EL (cell line): ENCODE measurements at regions not wholly inside any gene's neighbourhood (a gene's known extent, or its start where the extent isn't known, plus 50 kb on each side); places are given as distances from the start of the nearest gene placed in this dataset.
A peak's percentile ranks its signal among the peaks of the same experiment; 100 is the strongest.

Experiments
- DNase-seq: peaks from one replicate; pipeline ENCODE4 v3.0.0-alpha.2; 2016

GRCh38 chr6:137737836-137738596, 129.0 kb upstream of the TNFAIP3 start:
- peak; percentile 69 for DNase-seq

GRCh38 chr6:137738931-137739504, 128.0 kb upstream of the TNFAIP3 start:
- DNase-seq = no peak

- DNase-seq = no peak
These were observed 127.5 kb upstream of the TNFAIP3 start for GRCh38 chr6:137739544-137739943.

GRCh38 chr6:137740091-137740755, 126.8 kb upstream of the TNFAIP3 start:
- DNase-seq = no peak

GRCh38 chr6:137740967-137741761, 125.9 kb upstream of the TNFAIP3 start:
- DNase-seq = no peak

GRCh38 chr6:137743493-137743892, 123.6 kb upstream of the TNFAIP3 start:
- no peak for DNase-seq

- no peak for DNase-seq
These were observed 122.2 kb upstream of the TNFAIP3 start for GRCh38 chr6:137744877-137745276.

- DNase-seq = no peak
These were observed 121.7 kb upstream of the TNFAIP3 start for GRCh38 chr6:137745321-137745720.

- no peak for DNase-seq
These were observed 120.8 kb upstream of the TNFAIP3 start for GRCh38 chr6:137746264-137746663.

- DNase-seq = no peak
These were observed 117.3 kb upstream of the TNFAIP3 start for GRCh38 chr6:137749696-137750211.

- no peak for DNase-seq
These were observed 116.8 kb upstream of the TNFAIP3 start for GRCh38 chr6:137750297-137750696.

GRCh38 chr6:137751768-137752560, 115.1 kb upstream of the TNFAIP3 start:
- no peak for DNase-seq

GRCh38 chr6:137754366-137754765, 112.7 kb upstream of the TNFAIP3 start:
- DNase-seq = no peak

- DNase-seq = no peak
These were observed 112.2 kb upstream of the TNFAIP3 start for GRCh38 chr6:137754866-137755265.

- DNase-seq = no peak
These were observed 111.8 kb upstream of the TNFAIP3 start for GRCh38 chr6:137755284-137755683.

- DNase-seq = peak; percentile 21
These were observed 110.3 kb upstream of the TNFAIP3 start for GRCh38 chr6:137756788-137757187.

GRCh38 chr6:137758661-137759060, 108.4 kb upstream of the TNFAIP3 start:
- DNase-seq = no peak

GRCh38 chr6:137759624-137760023, 107.4 kb upstream of the TNFAIP3 start:
- DNase-seq = no peak

- peak; percentile 20 for DNase-seq
These were observed 106.0 kb upstream of the TNFAIP3 start for GRCh38 chr6:137761072-137761471.

- DNase-seq = no peak
These were observed 105.6 kb upstream of the TNFAIP3 start for GRCh38 chr6:137761487-137761886.

- DNase-seq = no peak
These were observed 104.6 kb upstream of the TNFAIP3 start for GRCh38 chr6:137762168-137763090.
